Activated CD8-positive, alpha-beta T cell treated with anti-CD3 and anti-CD28 coated beads for 36 hours (primary cell): ENCODE measurements at regions not wholly inside any gene's neighbourhood (a gene's known extent, or its start where the extent isn't known, plus 50 kb on each side); places are given as distances from the start of the nearest gene placed in this dataset.

Source experiments
- ATAC-seq: fragments of 200-7000 bp; cut with Tn5 transposase; one replicate; pipeline ENCODE4 v1.10.0; 2021; ENCODE audit warnings: mild to moderate bottlenecking, moderate library complexity
- CTCF ChIA-PET: fragments of 350-600 bp; sonication (Branson Sonifier 250); formaldehyde crosslinking; loops from one replicate; lab custom pipeline; 2021; ENCODE audit warnings: antibody characterized with exemption; lab: Charles Lee
- POLR2A ChIA-PET: fragments of 350-600 bp; sonication (Branson Sonifier 250); formaldehyde crosslinking; loops from one replicate; lab custom pipeline; 2021; ENCODE audit warnings: antibody characterized with exemption; lab: Charles Lee
- DNase-seq: peaks from one replicate; pipeline ENCODE4 v3.0.0-alpha.2; 2020
- H3K27ac Mint-ChIP-seq: one replicate; pipeline ENCODE4 v1.8.0; 2021; ENCODE audit warnings: mild to moderate bottlenecking, mixed read lengths
- H3K27me3 Mint-ChIP-seq: one replicate; pipeline ENCODE4 v1.8.0; 2021; ENCODE audit warnings: mixed read lengths
- H3K36me3 Mint-ChIP-seq: one replicate; pipeline ENCODE4 v1.8.0; 2021; ENCODE audit warnings: low read depth, mixed read lengths
- H3K4me1 Mint-ChIP-seq: one replicate; pipeline ENCODE4 v1.8.0; 2021; ENCODE audit warnings: low read depth, mixed read lengths
- H3K4me3 Mint-ChIP-seq: one replicate; pipeline ENCODE4 v1.8.0; 2021; ENCODE audit warnings: mild to moderate bottlenecking, moderate library complexity, mixed read lengths
- H3K9me3 Mint-ChIP-seq: one replicate; pipeline ENCODE4 v1.8.0; 2021; ENCODE audit warnings: mixed read lengths
- intact Hi-C: fragments of 100-400 bp; cut with micrococcal nuclease; formaldehyde crosslinking; loops from one replicate; pipeline ENCODE4 v1.10.0; 2022
- TF ChIP-seq, protein P1 (sequence below): fragments of 200-600 bp; IDR thresholded peaks from one replicate; pipeline ENCODE4 v1.8.0; 2022; ENCODE audit warnings: antibody characterized with exemption, mild to moderate bottlenecking

DNA sequence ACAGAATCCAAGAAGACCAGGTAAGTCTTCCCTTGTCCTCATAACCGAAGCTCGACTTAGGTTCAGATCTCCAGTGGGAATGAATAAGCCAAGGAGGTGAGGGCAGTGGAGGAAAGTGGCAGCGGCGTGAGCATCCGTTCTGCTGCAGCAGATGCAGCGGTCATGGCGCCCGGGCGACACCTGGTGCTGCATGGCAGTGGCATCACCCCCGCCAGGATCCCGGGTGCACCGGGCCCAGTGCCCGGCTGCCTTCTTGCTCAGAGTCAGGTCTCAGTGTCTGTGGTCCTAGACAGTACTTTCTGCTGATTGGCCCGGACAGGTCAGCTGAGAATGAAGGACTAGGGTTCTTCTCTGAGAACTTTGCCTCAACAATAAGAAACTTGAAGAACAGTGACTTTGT is 83.4 kb upstream of the SORBS2 start:
- no peaks in the 10 kb centered on the region for H3K9me3 Mint-ChIP-seq
- H3K27me3 Mint-ChIP-seq = peaks cover 6% of the 10 kb centered on the region
- DNase-seq = no peak
- ChIA-PET CTCF (no interaction called here), POLR2A (no interaction called here)
- intact Hi-C loops = no loop called here
- no peaks in the 10 kb centered on the region for H3K36me3 Mint-ChIP-seq
- no peak for ATAC-seq
- no peak overlapping the region for H3K4me3 Mint-ChIP-seq
- no peaks in the 10 kb centered on the region for H3K4me1 Mint-ChIP-seq
- TF ChIP-seq, protein P1, sequence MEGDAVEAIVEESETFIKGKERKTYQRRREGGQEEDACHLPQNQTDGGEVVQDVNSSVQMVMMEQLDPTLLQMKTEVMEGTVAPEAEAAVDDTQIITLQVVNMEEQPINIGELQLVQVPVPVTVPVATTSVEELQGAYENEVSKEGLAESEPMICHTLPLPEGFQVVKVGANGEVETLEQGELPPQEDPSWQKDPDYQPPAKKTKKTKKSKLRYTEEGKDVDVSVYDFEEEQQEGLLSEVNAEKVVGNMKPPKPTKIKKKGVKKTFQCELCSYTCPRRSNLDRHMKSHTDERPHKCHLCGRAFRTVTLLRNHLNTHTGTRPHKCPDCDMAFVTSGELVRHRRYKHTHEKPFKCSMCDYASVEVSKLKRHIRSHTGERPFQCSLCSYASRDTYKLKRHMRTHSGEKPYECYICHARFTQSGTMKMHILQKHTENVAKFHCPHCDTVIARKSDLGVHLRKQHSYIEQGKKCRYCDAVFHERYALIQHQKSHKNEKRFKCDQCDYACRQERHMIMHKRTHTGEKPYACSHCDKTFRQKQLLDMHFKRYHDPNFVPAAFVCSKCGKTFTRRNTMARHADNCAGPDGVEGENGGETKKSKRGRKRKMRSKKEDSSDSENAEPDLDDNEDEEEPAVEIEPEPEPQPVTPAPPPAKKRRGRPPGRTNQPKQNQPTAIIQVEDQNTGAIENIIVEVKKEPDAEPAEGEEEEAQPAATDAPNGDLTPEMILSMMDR = no peak
- no peak overlapping the region for H3K27ac Mint-ChIP-seq

DNA sequence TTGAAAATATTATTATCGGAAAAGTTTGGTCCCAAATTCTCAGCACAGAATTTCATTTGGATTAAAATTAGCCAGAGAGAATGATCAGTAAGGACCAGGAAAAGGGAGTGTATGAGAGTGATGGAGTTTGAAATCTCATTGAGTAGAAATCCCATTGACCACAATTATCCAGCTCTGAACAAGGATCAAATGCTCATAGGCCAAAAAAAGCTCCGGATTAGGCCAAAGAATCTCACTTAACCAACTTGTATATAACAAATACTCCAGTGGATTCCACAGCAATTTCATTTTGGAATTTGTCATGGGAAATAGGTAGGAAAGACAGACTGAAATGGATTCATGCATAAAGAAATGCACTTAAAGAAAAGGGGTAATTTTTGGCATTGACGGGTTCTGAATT is 83.9 kb upstream of the SORBS2 start:
- Mint-ChIP-seq H3K4me3 (no peak overlapping the region), H3K9me3 (no peaks in the 10 kb centered on the region), H3K27ac (no peak overlapping the region), H3K36me3 (no peaks in the 10 kb centered on the region), H3K4me1 (no peaks in the 10 kb centered on the region), H3K27me3 (peaks cover 4% of the 10 kb centered on the region)
- ChIA-PET POLR2A (no interaction called here), CTCF (no interaction called here)
- ATAC-seq = no peak
- no peak for DNase-seq
- TF ChIP-seq, protein P1 = no peak
- intact Hi-C loops = no loop called here

DNA sequence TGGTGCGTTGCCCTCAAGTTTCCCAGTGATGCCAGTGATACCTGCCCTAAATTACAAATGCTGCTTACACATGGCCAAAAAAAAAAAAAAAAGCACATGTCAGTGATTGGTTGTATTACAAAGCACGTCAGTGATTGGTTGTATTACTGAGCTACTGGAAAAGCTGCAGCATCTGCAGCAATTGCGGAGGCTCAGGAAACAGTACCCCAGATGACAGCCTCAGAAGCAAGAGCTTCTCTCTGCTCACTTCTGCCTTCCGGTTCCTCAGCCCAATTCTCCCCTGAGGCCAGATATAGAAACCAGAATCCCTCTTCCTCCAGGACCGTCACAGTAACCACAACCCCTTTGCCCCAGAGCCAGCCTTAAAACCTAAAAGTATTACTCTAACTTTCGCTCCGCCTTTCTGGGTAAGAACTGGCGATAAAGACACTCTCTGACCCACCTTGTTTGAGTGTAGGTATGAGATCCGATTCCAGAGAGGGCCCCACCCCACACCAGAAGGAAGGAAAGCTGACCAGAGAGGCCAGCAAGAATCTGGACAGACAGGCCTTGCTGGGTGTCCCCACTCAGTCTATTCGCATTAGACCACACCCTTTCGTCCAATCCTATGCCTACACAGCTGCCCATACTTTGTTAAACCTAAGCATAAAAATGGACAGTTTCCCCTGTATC is 85.0 kb upstream of the SORBS2 start:
- no peak overlapping the region for H3K27ac Mint-ChIP-seq
- H3K27me3 Mint-ChIP-seq = peaks cover 3% of the 10 kb centered on the region
- ChIA-PET POLR2A (no interaction called here), CTCF (no interaction called here)
- DNase-seq (no peak), ATAC-seq (no peak)
- H3K4me3 Mint-ChIP-seq = no peak overlapping the region
- intact Hi-C loops = no loop called here
- H3K9me3 Mint-ChIP-seq = no peaks in the 10 kb centered on the region
- no peaks in the 10 kb centered on the region for H3K36me3 Mint-ChIP-seq
- TF ChIP-seq, protein P1 = no peak
- H3K4me1 Mint-ChIP-seq = no peaks in the 10 kb centered on the region

DNA sequence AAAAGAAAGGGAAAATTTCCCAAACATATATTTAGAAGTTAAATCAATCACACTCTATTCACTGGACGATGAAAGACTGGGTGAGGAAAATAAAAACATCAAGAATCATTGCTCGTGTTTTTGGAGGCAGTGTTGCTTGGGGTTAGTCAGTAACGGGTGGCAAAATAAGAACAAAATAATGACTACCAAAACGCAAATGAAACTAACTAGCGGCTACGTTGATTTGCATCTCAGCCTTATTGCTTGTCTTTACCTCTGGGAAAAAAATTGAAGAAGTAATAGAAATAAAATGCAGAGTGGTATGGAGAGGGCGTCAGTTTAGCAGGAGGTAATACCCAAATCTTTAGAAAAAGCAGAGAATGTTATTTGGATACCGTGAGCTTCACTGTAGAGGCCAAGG is 86.4 kb upstream of the SORBS2 start:
- POLR2A ChIA-PET = no interaction called here
- Mint-ChIP-seq H3K4me1 (no peaks in the 10 kb centered on the region), H3K36me3 (no peaks in the 10 kb centered on the region), H3K9me3 (no peaks in the 10 kb centered on the region), H3K27ac (no peak overlapping the region), H3K27me3 (peaks cover 1% of the 10 kb centered on the region), H3K4me3 (no peak overlapping the region)
- ATAC-seq (no peak), DNase-seq (no peak)
- intact Hi-C loops = no loop called here
- CTCF ChIA-PET = no interaction called here
- TF ChIP-seq, protein P1 = no peak

DNA sequence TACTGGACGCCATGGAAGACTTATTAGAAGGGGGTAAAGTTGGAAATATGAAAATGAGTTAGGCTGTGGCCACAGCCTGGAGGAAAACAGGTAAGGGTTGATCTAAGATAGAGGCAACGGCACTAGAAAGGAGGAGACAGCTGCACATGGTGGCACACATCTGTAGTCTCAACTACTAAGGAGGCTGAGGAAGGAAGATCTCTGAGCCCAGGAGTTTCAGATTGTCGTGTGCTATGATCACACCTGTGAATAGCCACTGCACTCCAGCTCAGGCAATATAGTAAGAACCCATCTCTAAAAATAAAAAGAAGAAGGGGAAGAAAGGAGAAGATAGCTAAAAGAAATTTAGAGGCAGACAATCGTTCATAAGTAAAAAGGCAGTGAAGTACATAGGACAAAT is 87.8 kb upstream of the SORBS2 start:
- ChIA-PET POLR2A (no interaction called here), CTCF (no interaction called here)
- ATAC-seq (no peak), DNase-seq (no peak)
- H3K9me3 Mint-ChIP-seq = no peaks in the 10 kb centered on the region
- H3K36me3 Mint-ChIP-seq = no peaks in the 10 kb centered on the region
- TF ChIP-seq, protein P1 = no peak
- H3K4me1 Mint-ChIP-seq = no peaks in the 10 kb centered on the region
- intact Hi-C loops = no loop called here
- peaks cover 1% of the 10 kb centered on the region for H3K27me3 Mint-ChIP-seq
- no peak overlapping the region for H3K4me3 Mint-ChIP-seq
- H3K27ac Mint-ChIP-seq = no peak overlapping the region
